HS-27A (cell line): ENCODE measurements at regions not wholly inside any gene's neighbourhood (a gene's known extent, or its start where the extent isn't known, plus 50 kb on each side); places are given as distances from the start of the nearest gene placed in this dataset.
"Not testable (repeated sequence)": the region's sequence is repeated elsewhere in the genome, so short reads cannot be mapped to it uniquely, and the experiment has no call there.

ENCODE experiments used
- DNase-seq: peaks from one replicate; pipeline ENCODE4 v3.0.0-alpha.2; 2012; ENCODE audit warnings: low read depth, missing footprints

DNA sequence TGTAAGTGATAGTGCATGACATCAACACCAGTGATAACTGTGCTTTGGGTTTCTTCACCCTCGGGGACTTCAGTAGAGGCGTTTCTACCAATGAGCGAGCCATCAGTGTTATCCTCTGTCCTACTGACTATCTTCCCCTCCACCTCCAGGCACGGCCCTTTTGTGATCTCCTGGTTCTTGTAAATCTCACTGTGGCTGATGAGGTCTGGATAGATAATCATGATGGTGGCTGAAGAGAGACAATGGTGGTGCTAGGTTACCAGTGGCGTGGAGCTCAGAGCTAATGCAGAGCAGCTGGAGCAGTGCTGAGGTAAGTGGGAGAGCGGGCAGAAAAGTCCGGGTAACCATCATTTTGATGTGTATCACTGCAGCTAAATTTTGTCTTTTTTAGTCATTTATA is 816.6 kb downstream of the GLUD2 start:
- DNase-seq, result no peak

DNA sequence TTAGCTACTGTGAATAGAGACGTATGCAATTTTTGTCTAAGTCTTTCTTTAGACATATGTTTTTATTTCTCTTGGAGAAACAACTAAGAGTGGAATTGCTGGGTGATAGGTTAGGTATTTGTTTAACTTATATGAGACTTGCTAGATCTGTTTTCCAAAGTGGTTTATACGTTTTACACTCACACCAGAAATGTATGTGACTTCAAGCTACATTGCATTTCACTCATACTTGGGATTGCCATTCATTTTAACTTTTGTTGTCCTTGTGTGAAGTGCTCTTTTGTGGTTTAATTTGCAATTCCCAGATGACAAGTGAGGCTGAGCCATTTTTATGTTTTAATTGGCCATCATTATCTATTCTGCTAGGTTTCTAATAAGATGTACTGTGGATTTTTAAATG is 817.2 kb downstream of the GLUD2 start:
- DNase-seq, result no peak

DNA sequence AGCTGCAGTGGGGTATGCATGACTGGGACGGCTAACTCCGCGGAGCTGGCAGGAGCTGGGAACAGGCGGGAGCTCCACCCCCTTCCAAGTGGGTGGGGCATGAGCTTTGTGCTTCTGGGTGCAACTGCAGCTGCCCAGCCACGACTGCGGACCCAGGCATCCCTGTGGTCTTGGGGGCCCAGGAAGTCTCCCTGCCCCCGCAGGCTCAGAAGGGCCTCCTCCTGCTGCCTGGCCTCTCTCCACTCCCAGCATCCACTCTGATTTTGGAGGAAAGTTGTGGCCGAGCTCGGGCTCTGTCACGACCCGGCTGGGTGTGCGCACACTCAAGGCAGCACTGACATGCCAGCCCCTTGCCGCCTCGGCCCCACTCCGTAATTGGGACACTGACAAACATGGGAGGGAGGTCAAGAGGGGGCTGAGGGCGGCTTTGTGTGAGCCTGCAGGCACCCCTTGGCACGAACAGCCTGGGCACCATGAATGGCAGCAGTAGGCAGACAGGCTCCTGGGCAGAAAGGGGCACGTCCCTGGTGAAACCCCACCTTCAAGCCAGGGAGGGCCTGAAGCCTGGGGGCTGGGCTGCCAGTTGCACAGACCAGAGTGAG is 822.6 kb downstream of the GLUD2 start:
- no peak for DNase-seq

DNA sequence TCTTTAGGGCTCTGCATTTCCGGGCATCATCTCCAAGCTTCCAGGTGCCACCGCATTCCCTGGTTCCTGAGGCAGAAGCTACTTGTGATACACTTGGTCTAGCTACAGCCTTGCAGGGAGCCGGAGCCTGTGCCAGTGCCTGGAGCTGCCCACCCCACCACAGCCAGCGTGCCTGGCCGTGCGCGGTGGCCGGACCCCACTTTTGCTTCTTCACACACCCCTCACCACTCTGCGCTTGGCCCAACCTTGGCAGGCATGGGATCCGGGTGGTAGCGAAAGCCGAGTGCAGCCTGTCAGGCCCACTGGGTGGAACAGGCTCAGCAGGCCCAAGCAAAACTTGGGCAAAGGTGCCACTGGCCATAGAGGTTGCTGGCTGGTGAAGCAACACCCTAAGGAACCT is 823.7 kb downstream of the GLUD2 start:
- DNase-seq, result no peak

DNA sequence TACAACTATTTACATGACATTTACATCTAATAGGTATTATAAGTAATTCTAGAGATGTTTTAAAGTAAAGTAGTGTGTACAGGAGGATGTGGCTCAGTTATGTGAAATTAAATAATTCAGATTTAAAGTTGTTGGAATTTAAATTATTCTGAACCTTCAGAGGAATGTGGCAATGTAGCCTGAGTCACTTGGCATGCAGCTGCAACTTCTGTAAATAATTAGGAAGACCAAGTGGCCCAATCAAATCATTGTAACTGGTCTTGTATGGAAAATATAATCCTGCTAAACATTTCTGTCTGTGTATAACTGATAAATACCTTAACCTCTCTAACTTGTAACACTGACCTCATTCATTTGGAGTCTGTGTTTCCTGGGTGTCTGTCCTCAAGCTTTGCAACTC is 828.9 kb downstream of the GLUD2 start:
- DNase-seq, result no peak

DNA sequence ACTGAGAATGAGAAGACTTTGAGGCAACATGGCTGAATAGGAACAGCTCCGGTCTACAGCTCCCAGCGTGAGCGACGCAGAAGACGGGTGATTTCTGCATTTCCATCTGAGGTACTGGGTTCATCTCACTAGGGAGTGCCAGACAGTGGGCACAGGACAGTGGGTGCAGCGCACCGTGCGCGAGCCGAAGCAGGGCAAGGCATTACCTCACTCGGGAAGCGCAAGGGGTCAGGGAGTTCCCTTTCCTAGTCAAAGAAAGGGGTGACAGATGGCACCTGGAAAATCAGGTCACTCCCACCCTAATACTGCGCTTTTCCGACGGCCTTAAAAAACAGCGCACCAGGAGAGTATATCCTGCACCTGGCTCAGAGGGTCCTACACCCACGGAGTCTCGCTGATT is 829.9 kb downstream of the GLUD2 start:
- DNase-seq, result not testable (repeated sequence)

DNA sequence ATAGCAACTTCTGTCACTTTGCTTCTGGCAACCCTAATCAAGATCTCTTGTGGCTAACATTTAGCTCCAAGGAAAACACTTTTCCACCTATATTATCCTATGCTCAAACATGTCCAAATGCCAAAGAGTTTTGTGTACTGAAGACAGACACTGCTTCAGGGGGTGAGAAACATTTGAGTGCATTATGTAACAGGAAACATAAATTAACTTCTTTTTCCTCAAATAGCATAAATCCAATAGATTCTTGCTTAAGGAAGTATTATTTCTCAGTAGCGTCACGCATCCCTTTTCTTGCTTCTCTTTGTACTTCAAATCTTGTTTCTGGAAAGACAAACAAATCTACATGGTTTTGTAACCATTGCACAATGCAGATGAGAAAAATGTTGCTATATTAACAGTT is 839.1 kb downstream of the GLUD2 start:
- no peak for DNase-seq

DNA sequence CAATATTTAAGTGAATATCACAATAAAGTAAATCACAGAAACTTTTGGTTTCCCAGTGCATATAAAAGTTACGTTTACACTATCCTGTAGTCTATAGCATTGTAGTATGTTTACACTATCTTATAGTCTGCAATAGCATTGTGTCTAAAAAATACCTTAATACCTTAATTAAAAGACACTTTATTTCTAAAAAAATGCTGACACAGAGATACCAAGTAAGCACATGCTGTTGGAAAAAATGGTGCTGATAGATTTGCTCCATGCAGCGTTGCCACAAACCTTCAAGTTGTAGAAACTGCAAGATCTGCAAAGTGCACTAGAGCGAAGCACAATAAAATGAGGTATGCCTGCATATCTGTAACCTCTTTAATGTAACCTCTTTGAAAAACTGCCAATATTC is 847.3 kb downstream of the GLUD2 start:
- no peak for DNase-seq

DNA sequence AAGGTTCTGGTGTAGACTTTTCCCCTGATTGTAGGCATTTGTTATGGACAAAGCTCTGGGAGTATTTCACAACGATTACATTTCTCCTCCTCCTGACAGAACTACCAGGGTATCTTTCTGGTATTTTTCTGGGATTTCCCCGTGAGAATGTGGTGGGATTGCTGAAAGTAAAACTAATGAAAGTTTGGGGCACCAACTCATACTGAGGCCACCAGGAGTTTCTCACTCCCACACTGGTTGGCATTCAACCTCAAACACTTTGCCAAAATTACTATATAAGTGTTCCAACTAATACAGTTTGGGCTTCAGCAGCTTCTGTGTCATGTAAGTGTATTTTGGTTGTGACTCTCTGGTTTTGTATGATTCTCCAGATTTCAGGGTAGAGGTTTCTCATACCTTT is 855.1 kb downstream of the GLUD2 start:
- no peak for DNase-seq

DNA sequence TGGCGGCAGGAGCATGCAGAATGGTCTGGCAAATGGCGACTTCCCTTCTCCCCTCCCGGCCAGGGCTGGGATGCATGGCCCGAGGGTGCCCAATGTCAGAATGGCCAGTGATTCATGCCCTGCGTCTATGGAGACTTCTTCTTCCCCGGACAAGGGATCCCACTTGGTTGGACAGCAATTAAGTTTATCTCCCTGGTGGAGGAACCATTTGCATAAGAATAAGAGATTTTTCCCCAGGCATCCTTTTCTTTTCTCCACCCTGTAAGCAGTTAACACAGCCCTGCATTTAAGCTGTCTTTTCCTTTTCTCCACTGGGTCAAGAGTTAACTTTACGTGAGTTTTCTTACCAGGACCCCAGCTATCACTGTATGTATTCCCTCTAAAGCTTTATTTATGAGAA is 856.6 kb downstream of the GLUD2 start:
- no peak for DNase-seq

DNA sequence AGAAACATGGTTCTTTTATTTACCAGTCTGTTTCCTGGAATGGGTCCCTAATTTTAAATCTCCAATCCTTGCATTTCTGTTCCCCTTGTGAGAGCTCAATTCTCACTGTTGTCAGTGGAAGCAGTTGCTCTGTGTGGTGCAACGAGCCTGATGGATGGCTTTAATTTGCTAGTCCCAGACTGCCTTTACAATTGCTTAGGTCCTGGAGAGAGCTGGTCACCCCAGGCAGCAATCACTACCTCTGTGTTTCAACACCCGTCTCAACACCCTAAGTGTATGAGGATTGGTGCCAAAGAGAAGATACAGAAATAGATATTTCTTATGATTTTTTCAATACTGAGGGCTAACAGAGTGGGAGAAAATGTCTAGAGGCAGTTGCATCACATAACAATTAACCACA is 873.8 kb downstream of the GLUD2 start:
- DNase-seq, result no peak

DNA sequence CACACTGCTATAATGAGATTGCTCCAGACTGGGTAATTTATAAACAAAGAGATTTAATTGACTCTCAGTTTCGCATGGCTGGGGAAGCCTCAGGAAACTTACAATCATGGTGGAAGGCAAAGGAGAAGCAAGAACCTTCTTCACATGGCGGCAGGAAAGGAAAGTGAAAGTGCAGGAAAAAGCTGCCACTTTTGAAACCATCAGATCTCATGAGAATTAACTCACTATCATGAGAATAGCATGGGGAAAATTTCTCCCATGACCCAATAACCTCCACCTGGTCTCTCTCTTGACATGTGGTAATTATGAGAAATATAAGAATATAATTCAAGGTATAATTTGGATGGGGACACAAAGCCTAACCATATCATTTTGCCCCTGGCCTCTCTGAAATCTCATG is 884.2 kb downstream of the GLUD2 start:
- DNase-seq, result no peak

DNA sequence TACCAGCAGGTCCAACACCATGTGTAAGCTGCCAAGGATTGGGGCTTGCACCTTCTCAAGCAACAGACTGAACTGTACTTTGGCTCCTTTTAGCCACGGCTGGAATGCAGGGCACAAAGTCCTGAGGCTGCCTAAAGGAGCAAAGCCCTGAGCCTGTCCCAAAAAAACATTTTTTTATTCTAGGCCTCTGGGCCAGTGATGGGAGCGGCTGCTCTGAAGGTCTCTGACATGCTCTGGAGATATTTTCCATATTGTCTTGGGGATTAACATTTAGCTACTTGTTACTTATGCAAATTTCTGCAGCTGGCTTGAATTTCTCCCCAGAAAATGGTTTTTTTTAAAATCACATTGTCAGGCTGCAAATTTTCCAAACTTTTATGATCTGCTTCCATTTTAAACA is 885.3 kb downstream of the GLUD2 start:
- no peak for DNase-seq

DNA sequence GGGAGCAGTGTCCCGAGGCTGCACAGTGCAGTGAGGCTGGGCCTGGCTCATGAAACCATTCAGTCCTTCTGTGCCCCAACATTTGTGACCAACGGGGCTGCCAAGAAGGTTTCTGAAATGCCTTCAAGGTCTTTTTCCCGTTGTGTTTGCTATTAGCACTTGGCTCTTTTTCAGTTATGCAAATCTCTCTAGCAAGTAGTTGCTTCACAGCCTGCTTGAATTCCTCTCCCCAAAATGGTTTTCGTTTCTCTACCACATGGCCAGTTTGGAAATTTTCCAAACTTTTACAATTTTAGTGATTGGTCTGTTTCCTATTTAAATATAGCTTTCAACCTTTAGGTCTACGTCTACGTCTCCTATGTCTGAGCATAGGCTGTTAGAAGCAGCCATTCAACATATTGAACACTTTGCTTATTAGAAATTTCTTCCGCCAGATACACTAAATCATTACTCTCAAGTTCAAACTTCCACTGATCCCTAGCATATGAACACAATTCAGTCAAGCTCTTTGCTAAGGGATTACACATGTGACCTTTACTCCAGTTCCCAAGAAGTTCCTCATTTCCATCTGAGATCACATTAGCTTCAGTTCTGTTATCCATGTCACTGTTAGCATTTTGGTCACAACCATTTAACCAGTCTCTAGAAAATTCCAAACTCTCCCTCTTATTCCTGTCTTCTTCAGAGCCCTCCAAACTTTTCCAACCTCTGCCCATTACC is 901.8 kb downstream of the GLUD2 start:
- no peak for DNase-seq

DNA sequence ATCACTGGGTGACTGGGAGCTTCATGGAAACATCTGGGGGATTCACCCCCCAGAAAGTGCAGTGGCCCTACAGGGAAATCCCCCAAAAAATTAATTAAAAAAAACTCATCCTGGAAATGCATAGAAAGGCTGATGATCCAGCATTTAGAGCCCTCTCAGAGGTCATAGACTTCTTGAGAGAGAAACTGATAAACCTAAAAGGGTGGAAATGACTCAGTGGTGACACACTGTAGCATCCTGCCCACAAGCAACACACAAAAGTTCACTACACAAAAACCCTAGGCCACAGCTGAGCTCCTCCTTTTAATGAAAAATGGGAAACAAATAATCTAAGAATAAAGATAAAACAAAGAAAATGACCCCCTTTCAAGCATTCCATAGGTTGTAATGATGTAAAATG is 911.5 kb downstream of the GLUD2 start:
- DNase-seq, result no peak

DNA sequence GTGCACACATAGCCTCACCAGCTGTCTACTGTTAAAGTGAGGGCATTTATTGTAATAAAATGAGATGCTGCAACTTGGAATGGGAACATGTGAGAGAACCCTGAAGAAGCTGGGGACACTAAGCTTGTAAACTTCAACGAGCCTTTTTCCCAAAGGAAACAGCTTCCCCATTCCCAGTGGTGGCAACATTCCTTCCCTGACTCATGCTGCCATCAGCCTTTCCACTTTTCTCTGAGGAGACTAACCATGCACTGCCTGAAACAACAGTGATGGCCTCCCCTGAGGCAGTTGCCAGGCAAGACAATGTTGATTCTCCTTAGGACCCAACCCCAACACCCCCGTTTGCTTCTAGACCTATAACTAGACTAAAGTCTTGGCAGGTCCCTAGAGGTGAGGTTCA is 928.3 kb downstream of the GLUD2 start:
- no peak for DNase-seq

DNA sequence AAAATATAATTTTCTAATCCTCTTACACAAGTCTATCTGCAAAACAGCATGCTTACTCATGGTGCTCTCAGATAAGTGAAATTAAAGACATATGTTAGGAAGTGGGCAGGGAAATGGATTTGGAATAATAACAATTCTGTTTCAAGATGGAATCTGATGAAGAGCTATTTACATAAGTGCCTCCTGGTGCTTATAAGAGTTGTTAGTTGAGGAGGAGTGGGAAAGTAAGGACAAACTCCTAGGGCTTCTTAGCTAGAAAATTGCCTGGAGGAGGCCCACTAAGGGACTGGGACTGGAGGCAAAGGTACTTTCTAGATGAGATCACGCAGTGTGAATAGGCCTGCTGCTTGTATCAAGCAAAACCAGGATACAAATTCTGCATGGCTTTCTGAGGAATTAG is 939.8 kb downstream of the GLUD2 start:
- no peak for DNase-seq

DNA sequence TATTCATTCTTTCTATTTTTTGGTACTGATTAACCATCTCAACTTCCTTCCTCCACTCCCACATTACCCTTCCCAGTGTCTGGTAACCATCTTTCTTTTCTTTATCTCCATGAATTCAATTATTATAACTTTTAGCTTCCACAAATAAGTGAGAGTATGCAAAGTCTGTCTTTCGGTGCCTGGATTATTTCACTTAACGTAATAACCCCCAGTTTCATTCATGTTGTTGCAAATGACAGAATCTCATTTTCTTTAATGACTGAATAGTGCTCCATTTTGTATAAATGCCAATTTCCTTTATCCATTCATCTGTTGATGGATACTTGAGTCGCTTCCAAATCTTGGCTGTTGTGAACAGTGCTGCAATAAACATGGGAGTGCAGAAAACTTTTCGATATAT is 940.4 kb downstream of the GLUD2 start:
- DNase-seq, result no peak

DNA sequence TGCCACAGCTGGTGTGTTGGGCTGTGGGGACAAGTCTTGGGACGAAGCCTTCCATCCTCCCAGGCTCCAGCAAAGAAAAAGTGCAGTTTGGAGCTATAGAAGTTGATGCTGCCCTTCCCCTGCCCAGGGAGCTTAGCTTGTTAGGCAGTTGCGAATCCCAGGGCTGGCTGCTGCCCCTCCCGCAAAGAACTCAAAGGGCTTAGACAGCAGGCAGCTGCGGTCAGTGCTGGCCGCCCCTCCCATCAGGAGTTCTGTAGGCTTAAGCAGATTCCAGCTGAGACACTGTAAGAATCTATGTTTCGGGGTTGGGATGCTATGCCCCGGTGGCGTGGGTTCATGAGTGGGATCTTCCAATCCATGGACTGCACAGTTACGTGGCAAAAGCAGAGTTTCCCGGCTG is 956.7 kb downstream of the GLUD2 start:
- DNase-seq, result no peak

DNA sequence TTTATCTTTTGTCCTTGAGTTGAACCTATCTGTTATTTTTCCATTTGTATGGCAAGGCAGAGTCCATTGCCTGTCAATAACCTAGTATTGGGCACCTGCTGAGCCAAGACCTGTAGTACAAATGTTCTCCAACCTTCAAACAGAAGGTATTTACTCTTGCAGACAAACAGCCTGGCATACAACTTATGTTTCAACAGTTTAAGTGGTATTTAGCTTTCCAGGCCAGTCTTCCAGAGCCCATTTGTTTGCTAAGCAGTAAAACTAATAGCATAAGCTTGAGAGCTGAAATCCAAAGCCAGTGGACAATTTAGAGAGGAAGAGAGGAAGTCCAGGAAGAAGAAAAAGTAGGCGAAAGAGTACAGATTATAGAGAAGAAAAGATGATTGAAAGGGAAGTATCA is 979.3 kb downstream of the GLUD2 start:
- DNase-seq, result no peak

DNA sequence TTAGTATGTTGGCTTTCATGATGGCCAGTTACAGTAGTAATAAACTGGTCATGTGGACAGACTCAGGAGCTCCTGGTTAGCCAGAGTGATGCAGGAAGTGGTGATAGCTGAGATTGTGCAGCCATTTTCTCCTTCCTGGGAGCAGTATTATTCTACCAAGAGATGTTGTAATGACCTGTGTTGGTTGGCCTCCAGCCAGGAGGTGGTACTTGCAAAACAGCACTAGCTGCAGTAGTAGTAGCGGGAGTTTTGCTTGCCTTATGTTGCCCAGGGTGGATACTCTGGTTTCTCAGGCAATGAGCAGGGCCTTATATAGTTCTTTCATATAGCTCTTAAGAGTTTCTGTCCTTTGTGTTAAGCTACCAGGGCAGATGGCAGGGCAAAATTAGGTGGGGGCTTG is 998.8 kb downstream of the GLUD2 start:
- DNase-seq, result no peak

DNA sequence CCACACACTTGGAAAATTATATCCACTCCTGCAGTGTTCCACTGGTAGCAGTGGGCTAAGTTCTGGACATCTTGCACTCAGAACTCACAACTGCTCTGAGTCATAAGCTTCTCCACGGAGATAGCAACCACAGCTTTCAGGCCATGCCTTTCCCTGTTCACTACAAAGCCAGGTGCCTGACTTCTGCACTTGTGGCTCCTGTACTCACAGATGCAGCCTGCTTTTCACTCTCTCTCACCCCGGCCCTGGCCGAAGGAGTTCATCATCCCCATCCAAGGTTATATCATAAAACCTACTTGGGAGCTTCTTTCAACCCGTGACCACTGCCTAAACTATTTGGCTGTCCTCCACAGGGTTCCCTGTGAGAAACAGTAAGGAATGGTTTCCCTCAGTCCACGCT is 999.4 kb downstream of the GLUD2 start:
- no peak for DNase-seq

DNA sequence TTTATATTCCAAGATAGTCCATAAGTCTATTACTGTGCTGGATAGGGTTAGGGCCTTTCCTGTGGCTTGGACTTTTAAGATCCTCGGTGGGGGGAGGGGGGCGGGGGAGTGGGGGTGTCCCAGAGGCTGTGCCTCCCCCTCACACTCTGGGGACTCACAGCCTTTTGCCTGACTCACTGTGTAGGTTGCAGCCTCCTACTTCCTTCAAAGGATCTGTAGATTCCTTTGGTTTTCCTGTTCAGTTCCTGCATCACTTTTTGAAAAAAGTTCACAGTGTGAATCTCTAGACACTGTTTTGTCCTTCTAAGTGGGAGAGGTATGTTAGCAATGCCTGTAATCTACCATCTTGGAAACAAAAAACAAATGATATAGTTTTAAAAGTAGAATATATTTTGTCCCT is 999.9 kb downstream of the GLUD2 start:
- DNase-seq, result no peak

DNA sequence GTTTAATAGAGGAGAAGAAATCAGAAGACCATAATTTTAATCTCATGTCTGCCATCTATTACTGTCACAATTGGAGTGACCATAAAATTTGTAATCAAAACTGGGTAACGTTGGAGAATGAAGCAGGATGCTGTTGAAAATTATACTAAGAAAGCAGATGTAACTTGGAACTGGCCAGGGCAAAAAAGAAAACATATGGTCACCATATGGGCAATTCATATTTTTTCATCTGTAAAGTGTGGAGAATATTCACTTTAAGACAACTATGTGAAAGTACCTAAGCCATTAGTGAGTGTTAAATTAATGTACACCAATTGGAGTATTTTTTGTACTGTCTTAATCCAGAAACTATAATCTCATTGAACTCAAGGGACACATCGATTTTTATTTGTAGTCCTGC is 1008.0 kb downstream of the GLUD2 start:
- DNase-seq, result no peak
